Smooth muscle cell (in vitro differentiated cells): ENCODE measurements at regions not wholly inside any gene's neighbourhood (a gene's known extent, or its start where the extent isn't known, plus 50 kb on each side); places are given as distances from the start of the nearest gene placed in this dataset.

ENCODE experiments used
- DNase-seq: peaks from one replicate; lab custom pipeline; 2025; ENCODE audit not compliant: unreplicated experiment; lab: John Stamatoyannopoulos, UW
- H2AFZ ChIP-seq: fragments of 200-600 bp; sonication (generic); 2 replicates; pipeline ENCODE4 v1.6.0; 2016; ENCODE audit warnings: antibody characterized with exemption, low read depth, mild to moderate bottlenecking
- H3F3A ChIP-seq: fragments of 200-600 bp; sonication (generic); 2 replicates; pipeline ENCODE4 v1.6.0; 2017; ENCODE audit warnings: antibody characterized with exemption, low read depth
- H3K27ac ChIP-seq: fragments of 200-600 bp; sonication (generic); 2 replicates; pipeline ENCODE4 v1.5.1; 2016; ENCODE audit warnings: low read depth, mild to moderate bottlenecking
- H3K27me3 ChIP-seq: fragments of 200-600 bp; sonication (generic); 2 replicates; pipeline ENCODE4 v1.6.1; 2016; ENCODE audit warnings: low read depth, mild to moderate bottlenecking
- H3K36me3 ChIP-seq: fragments of 200-600 bp; sonication (generic); 2 replicates; pipeline ENCODE4 v1.5.1; 2016; ENCODE audit warnings: low read depth
- H3K4me1 ChIP-seq: fragments of 200-600 bp; sonication (generic); 2 replicates; pipeline ENCODE4 v1.5.1; 2016; ENCODE audit warnings: low read depth
- H3K4me2 ChIP-seq: fragments of 200-600 bp; sonication (generic); 2 replicates; pipeline ENCODE4 v1.6.0; 2016; ENCODE audit warnings: mild to moderate bottlenecking
- H3K4me3 ChIP-seq: fragments of 200-600 bp; sonication (generic); 2 replicates; pipeline ENCODE4 v1.5.1; 2016; ENCODE audit warnings: mild to moderate bottlenecking
- H3K79me2 ChIP-seq: fragments of 200-600 bp; sonication (generic); 2 replicates; pipeline ENCODE4 v1.6.0; 2016; ENCODE audit warnings: low read depth, mild to moderate bottlenecking
- H3K9ac ChIP-seq: fragments of 200-600 bp; sonication (generic); 2 replicates; pipeline ENCODE4 v1.6.0; 2016; ENCODE audit warnings: low read depth
- H3K9me3 ChIP-seq: fragments of 200-600 bp; sonication (generic); replicated peaks from 2 replicates; pipeline ENCODE4 v1.5.1; 2016; ENCODE audit warnings: low read depth
- H4K20me1 ChIP-seq: fragments of 200-600 bp; sonication (generic); 2 replicates; pipeline ENCODE4 v1.6.0; 2016; ENCODE audit warnings: low read depth
- CTCF ChIP-seq: fragments of 200-600 bp; sonication (generic); IDR thresholded peaks from 2 replicates; pipeline ENCODE4 v1.5.1; 2017; ENCODE audit warnings: borderline replicate concordance, mild to moderate bottlenecking, antibody characterized with exemption; ENCODE audit not compliant: insufficient read depth, poor library complexity, severe bottlenecking
- WGBS: methylation state at CpG from one replicate; pipeline ENCODE4 v1.1.7; 2016; ENCODE audit warnings: low lambda C conversion rate; 5-methylcytosine and 5-hydroxymethylcytosine counted together

- no peaks in the 10 kb centered on the region for H4K20me1 ChIP-seq
- no peak for DNase-seq
- WGBS = 82% methylated on average over 2 of the region's 2 CpGs
- H2AFZ ChIP-seq = no peak overlapping the region
- H3K79me2 ChIP-seq = no peaks in the 10 kb centered on the region
- no peaks in the 10 kb centered on the region for H3K36me3 ChIP-seq
- H3K27me3 ChIP-seq = no peaks in the 10 kb centered on the region
- no peak overlapping the region for H3K27ac ChIP-seq
- H3F3A ChIP-seq = no peaks in the 10 kb centered on the region
- TF ChIP-seq CTCF = no peak
- H3K4me1 ChIP-seq = no peaks in the 10 kb centered on the region
- H3K4me2 ChIP-seq = no peak overlapping the region
- H3K9ac ChIP-seq = no peak overlapping the region
- no peak overlapping the region for H3K4me3 ChIP-seq
- H3K9me3 ChIP-seq = no peaks in the 10 kb centered on the region
These were observed 466.3 kb downstream of the SATB2 start for GRCh38 chr2:198991431-198991830.

GRCh38 chr2:198975779-198976178, 482.0 kb downstream of the SATB2 start:
- Histone ChIP-seq H3K36me3 (no peaks in the 10 kb centered on the region), H3K27me3 (no peaks in the 10 kb centered on the region), H4K20me1 (no peaks in the 10 kb centered on the region), H2AFZ (no peak overlapping the region), H3K4me3 (no peak overlapping the region), H3K27ac (no peak overlapping the region), H3K4me2 (no peak overlapping the region), H3K79me2 (no peaks in the 10 kb centered on the region), H3K9me3 (no peaks in the 10 kb centered on the region), H3F3A (no peaks in the 10 kb centered on the region), H3K9ac (no peak overlapping the region), H3K4me1 (no peaks in the 10 kb centered on the region)
- no peak for DNase-seq
- TF ChIP-seq CTCF = no peak

GRCh38 chr2:198973785-198974184, 484.0 kb downstream of the SATB2 start:
- Histone ChIP-seq H3K4me2 (no peak overlapping the region), H2AFZ (no peak overlapping the region), H3K9ac (no peak overlapping the region), H4K20me1 (no peaks in the 10 kb centered on the region), H3K27me3 (no peaks in the 10 kb centered on the region), H3K27ac (no peak overlapping the region), H3K9me3 (no peaks in the 10 kb centered on the region), H3K4me3 (no peak overlapping the region), H3K36me3 (no peaks in the 10 kb centered on the region), H3F3A (no peaks in the 10 kb centered on the region), H3K4me1 (no peaks in the 10 kb centered on the region), H3K79me2 (no peaks in the 10 kb centered on the region)
- no peak for TF ChIP-seq CTCF
- 75% methylated on average over 2 of the region's 2 CpGs for WGBS
- DNase-seq = no peak

- no peaks in the 10 kb centered on the region for H3K9me3 ChIP-seq
- H3K9ac ChIP-seq = no peak overlapping the region
- H4K20me1 ChIP-seq = no peaks in the 10 kb centered on the region
- H2AFZ ChIP-seq = no peak overlapping the region
- no peak for TF ChIP-seq CTCF
- no peak overlapping the region for H3K4me3 ChIP-seq
- H3K4me1 ChIP-seq = no peaks in the 10 kb centered on the region
- H3K27me3 ChIP-seq = no peaks in the 10 kb centered on the region
- DNase-seq = no peak
- no peak overlapping the region for H3K4me2 ChIP-seq
- H3K79me2 ChIP-seq = no peaks in the 10 kb centered on the region
- H3K27ac ChIP-seq = no peak overlapping the region
- H3K36me3 ChIP-seq = no peaks in the 10 kb centered on the region
- 59% methylated on average over 3 of the region's 3 CpGs for WGBS
- H3F3A ChIP-seq = no peaks in the 10 kb centered on the region
These were observed 484.6 kb downstream of the SATB2 start for GRCh38 chr2:198973181-198973580.
